ENCODE measurements at regions not wholly inside any gene's neighbourhood (a gene's known extent, or its start where the extent isn't known, plus 50 kb on each side); places are given as distances from the start of the nearest gene placed in this dataset.

- Histone ChIP-seq H3K9me3 (replicated peaks; ENCODE audit: control insufficient read depth, insufficient read depth, low read length) (no peaks in the 10 kb centered on the region), H3K36me3 (ENCODE audit: control insufficient read depth in 2 of 2, insufficient read depth in 2 of 2, low read length in 1 of 2) (no peaks in the 10 kb centered on the region), H3K4me3 (no peak overlapping the region), H3K9ac (ENCODE audit: control insufficient read depth, insufficient read depth, low read length) (no peak overlapping the region), H3K4me2 (ENCODE audit: control insufficient read depth, insufficient read depth) (no peak overlapping the region), H2AFZ (ENCODE audit: control insufficient read depth, low read depth, low read length) (no peak overlapping the region), H4K20me1 (ENCODE audit: control insufficient read depth, insufficient read depth) (no peaks in the 10 kb centered on the region), H3K79me2 (ENCODE audit: control insufficient read depth, insufficient read depth, low read length) (no peaks in the 10 kb centered on the region), H3K27me3 (replicated peaks in 1 of 2; ENCODE audit: control insufficient read depth in 2 of 2, insufficient read depth in 2 of 2, low read length in 1 of 2) (no peaks in the 10 kb centered on the region; a peak in 1 of 4 replicates), H3K4me1 (ENCODE audit: control insufficient read depth, insufficient read depth, low read length) (no peaks in the 10 kb centered on the region), H3K27ac (ENCODE audit: control insufficient read depth, insufficient read depth) (no peak overlapping the region)
- ChIA-PET POLR2A (no interaction called here), SMC1A (ENCODE audit: uncharacterized antibody, unreplicated experiment) (interaction anchor here (1.4 kb wide), 1 partner anchor 100 kb away, joined by 3 read pairs; no protein-coding TSS in a partner anchor), CTCF (no interaction called here), RAD21 (ENCODE audit: unreplicated experiment) (no interaction called here)
- intact Hi-C loops (cut with micrococcal nuclease; ENCODE audit: unreplicated experiment) (loop anchor here (5.0 kb wide), 2 partner anchors 332 to 452 kb away; no protein-coding TSS in a partner anchor), in situ Hi-C loops (cut with MboI) (loop anchor here (25.0 kb wide), 2 partner anchors 312 to 462 kb away; no protein-coding TSS in a partner anchor)
- DNase-seq (ENCODE audit: low read depth, low spot score) = no peak
- no peak for TF ChIP-seq IKZF2 (IDR thresholded peaks at IDR 0.05)
- no peak for TF ChIP-seq PKNOX1 (IDR thresholded peaks at IDR 0.05)
- TF ChIP-seq ZNF217 (IDR thresholded peaks at IDR 0.05) = no peak
- TF ChIP-seq SIX5 (IDR thresholded peaks at IDR 0.05; ENCODE audit: low read depth, low read length, severe bottlenecking) = no peak
- no peak for TF ChIP-seq USF1 (IDR thresholded peaks at IDR 0.05; ENCODE audit: borderline replicate concordance, extremely low read length, insufficient read depth, low read depth, low read length)
- no peak for FAIRE-seq
- ATAC-seq = no peak
- BruUV-seq (replicated peaks) = no TSS peak
- WGBS (ENCODE audit: insufficient coverage, insufficient replicate concordance, low lambda C conversion rate, missing lambda C conversion rate) = 28% methylated on average over 5 of the region's 5 CpGs
Observed at GRCh38 chr7:35524112-35524804, 170.7 kb downstream of the HERPUD2 start.

Data from GM12878 (cell line).